Liver (tissue), 3 donors: ENCODE measurements at regions not wholly inside any gene's neighbourhood (a gene's known extent, or its start where the extent isn't known, plus 50 kb on each side); places are given as distances from the start of the nearest gene placed in this dataset.
A peak's percentile ranks its signal among the peaks of the same experiment; 100 is the strongest.

Experiments used
- CTCF ChIP-seq: fragments of 150-350 bp; IDR thresholded peaks from 2 replicates; pipeline ENCODE4 v1.5.1; 2017; ENCODE audit warnings: improper control_type of control experiment, low read depth, low read length; ENCODE audit not compliant: missing input control
- EGR1 ChIP-seq, 2 donors: IDR thresholded peaks; 2 replicates each; pipeline ENCODE4 v1.6.1; 2016 to 2018; ENCODE audit warnings: antibody characterized with exemption in 2 of 2, low read depth in 2 of 2
- FOXA1 ChIP-seq: IDR thresholded peaks from 2 replicates; pipeline ENCODE4 v1.6.1; 2016; ENCODE audit warnings: antibody characterized with exemption
- donor health status: healthy.
- donor health status: healthy.

GRCh38 chr20:40156600-40157317, 532.3 kb downstream of the MAFB start:
- TF ChIP-seq FOXA1 (no peak), CTCF (no peak), EGR1 (IDR thresholded peaks at IDR 0.05; ENCODE audit: low read depth in 2 of 2) (peak in 1 of 2 donors; percentile 21)
